ENCODE measurements at regions not wholly inside any gene's neighbourhood (a gene's known extent, or its start where the extent isn't known, plus 50 kb on each side); places are given as distances from the start of the nearest gene placed in this dataset.

DNA sequence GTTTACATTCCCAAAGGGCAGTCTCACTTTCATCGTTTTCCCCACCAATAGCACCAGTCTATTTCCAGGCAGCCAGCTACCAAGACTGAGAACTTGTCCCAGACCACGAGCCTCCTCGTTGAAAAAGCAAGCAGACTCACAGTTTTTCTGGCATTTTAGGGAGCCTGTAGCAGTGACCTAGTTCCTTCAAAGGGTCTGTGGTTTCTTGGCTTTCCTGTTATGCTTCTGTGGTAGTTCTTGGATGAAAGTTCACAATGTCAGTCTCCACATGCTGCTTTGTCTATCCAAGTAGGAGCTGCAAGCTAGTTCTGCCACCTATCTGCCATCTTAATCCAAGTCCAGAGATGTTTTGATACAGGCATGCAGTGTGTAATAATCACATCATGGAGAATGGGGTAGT lies 151.6 kb upstream of the ZC4H2 start:
- TF ChIP-seq POLR2AphosphoS5 (IDR thresholded peaks at IDR 0.05; ENCODE audit: borderline replicate concordance, low read depth, low read length), result no peak
- no peak for TF ChIP-seq EZH2 (IDR thresholded peaks at IDR 0.05)
- TF ChIP-seq FOXP2 (optimal IDR thresholded peaks at IDR 0.05; ENCODE audit: control extremely low read depth, extremely low read length, insufficient read depth), result no peak

Data from SK-N-MC (cell line).